ENCODE measurements at regions not wholly inside any gene's neighbourhood (a gene's known extent, or its start where the extent isn't known, plus 50 kb on each side); places are given as distances from the start of the nearest gene placed in this dataset.

GRCh38 chr2:145043399-145043834, 523.5 kb upstream of the ZEB2 start:
- no peak for DNase-seq (ENCODE audit: low spot score)

DNA sequence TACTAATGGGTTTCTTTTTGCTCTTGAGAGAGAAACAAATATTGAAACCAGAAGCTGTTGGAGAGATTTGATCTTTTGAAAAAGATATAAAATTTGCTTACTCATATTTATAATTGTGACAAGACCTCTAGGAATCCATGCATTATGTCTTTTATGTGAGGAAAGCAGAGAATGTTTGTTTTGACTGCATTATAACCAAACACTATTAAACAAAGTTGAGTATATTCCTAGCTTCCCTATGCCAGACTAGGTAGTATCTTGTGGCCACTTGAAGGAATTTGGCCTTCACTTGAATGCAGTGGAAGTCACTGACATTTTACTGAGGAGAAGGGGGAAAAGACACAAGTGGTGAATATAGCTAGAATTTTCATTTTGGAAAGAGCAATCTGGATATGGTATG, 521.8 kb upstream of the ZEB2 start:
- DNase-seq (ENCODE audit: low spot score), result no peak

GRCh38 chr2:145040433-145040832, 520.5 kb upstream of the ZEB2 start:
- DNase-seq (ENCODE audit: low spot score), result no peak

DNA sequence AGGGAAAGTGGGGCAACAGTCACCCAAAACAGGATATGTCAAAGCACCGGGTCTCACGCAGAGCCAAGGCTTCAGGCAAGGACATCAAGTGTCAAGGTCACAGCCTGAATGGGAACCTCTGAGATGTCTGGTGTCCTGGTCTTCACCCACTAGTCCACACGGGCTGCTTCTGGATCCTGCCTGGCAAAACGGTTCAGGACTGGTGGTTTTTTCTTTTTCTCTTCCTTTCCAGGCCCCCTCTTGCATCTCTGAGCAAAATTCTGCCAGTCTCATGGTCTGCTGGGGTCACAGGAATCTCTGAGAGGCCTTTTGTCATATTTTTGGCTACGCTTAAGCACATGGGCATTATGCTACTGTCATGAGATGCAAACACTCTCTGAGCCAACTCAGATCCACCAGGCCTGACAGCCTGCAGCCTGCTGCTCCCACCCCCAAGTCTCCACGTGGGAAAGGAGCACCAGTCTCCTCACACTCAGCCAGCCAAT, 518.2 kb upstream of the ZEB2 start:
- DNase-seq (ENCODE audit: low spot score), result no peak

- DNase-seq (ENCODE audit: low spot score), result no peak
Observed at GRCh38 chr2:145036421-145037011, 516.6 kb upstream of the ZEB2 start.

- DNase-seq (ENCODE audit: low spot score), result no peak
Observed at GRCh38 chr2:145034511-145034910, 514.6 kb upstream of the ZEB2 start.

DNA sequence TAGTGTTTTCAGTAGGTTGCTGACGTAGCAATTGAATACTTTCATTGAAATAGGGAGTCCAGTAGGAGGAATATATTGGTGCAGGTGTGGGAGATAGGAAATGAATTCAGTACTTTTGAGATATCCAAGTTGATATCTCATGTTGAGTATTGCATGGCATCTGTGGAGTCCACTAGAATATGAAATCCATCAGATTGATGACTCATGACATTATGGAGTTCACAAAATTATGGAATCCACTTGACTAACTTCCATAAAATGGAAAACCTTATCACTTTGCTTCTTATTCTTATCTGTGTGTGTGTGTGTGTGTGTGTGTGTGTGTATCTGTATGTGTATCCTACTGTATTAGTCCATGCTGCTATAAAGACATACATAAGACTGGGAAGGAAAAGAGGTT, 513.5 kb upstream of the ZEB2 start:
- DNase-seq (ENCODE audit: low spot score), result no peak

GRCh38 chr2:145032791-145033190, 512.9 kb upstream of the ZEB2 start:
- no peak for DNase-seq (ENCODE audit: low spot score)

DNA sequence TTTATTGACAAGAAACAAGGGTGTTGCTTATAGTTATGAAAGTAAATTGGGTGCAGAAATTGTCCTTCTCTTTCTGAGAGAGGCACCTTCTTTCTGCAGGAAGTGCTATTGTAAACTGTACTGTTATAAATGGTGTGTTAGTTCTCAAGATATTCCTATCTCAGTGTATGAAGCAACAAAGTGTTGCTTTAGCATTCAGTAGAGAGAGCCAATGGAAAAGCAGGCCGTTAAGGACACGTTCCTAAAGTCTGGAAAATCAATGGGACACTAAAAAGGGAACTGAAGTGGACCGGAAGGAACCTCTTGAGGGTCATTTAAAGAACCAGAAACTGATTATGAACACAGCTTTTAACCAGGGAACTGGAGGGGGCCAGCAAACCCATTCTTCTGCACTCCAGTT, 510.0 kb upstream of the ZEB2 start:
- DNase-seq (ENCODE audit: low spot score), result no peak

- DNase-seq (ENCODE audit: low spot score), result no peak
Observed at GRCh38 chr2:145029081-145029480, 509.2 kb upstream of the ZEB2 start.

DNA sequence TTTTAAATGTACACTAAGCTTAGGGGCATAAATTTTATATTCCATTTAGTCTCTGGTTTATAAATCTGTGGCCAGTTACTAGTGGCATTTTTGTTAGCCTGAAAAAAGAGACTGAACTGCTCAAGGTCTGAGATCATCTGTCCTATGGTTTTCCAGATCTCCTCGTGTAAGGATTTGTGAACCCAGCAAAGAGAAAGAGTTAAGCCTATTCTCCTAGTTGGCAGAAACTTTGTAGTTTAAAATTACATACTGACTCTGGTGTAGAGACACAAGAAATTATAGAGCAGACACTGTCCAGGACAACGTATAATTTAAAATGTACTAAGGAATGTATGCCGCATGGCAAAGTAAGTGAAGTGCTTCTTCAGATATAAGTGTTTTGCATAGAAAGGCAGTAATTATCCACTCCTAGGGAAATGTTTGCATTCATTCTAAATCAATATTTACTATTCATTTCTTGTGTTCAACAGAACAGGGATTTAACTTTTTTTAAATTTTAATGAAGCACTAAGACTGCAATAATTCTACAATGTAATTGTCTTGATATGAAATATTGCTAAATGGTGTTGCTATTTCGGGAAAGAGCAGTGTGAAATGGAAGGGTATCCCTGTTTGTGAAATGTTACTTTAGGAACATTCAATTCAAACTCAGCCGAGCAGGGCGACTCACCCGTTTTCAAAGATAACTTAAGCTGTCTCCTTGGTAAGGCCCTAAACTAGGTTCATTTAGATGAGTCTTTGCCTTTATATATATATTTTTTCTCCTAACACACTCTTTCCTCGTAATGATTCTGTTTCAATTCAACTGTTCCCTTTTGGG, 508.4 kb upstream of the ZEB2 start:
- no peak for DNase-seq (ENCODE audit: low spot score)

GRCh38 chr2:145026456-145027455, 506.8 kb upstream of the ZEB2 start:
- DNase-seq (ENCODE audit: low spot score), result no peak

DNA sequence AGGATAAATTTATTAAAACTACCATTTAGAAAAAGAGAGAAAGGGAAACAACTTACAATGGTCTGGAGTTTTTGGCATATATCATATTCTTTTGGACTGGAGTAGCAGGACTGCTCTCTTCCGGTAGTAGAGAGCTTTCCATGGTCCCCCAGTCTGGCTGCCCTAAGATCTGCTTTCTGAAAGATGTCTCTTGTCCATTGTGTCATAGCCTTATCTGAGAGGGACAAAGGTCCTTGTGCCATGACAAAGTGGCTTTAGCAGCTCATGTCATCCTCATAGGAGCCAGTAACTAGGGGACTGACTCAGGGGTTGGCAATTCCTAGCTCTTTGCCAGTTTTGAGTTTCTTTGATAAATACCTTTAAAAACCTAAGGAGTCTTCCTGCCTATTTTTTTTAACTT, 505.5 kb upstream of the ZEB2 start:
- DNase-seq (ENCODE audit: low spot score), result no peak

DNA sequence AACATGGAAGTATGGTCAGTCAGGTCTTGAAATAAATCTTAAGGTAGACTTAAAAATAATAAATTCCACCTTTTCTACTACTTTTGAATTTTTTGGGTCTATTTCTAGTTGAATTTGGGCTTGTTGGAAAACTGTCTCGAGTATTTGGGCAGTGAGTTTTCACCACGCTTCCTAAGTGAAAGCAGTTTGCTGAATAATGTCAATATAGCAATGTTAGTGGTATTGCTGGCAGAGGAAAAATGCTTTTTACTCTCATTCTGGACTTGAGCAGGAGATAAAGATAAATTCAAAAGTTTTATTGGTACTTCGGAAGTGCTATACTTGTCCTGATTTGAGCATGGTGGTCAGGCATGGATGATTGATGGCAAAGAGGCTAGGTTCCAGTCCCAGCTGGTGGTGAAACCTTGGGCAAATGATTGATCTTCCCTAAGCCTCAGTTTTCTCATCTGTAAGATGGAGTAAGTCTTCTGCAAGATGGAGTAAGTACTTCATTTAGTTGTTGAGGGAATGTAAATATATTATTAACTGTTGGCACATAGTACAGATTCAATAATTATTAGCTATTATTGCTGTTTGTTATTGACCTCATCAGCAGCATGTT, 503.5 kb upstream of the ZEB2 start:
- DNase-seq (ENCODE audit: low spot score), result no peak

- DNase-seq (ENCODE audit: low spot score), result no peak
Observed at GRCh38 chr2:145022666-145023333, 502.9 kb upstream of the ZEB2 start.

DNA sequence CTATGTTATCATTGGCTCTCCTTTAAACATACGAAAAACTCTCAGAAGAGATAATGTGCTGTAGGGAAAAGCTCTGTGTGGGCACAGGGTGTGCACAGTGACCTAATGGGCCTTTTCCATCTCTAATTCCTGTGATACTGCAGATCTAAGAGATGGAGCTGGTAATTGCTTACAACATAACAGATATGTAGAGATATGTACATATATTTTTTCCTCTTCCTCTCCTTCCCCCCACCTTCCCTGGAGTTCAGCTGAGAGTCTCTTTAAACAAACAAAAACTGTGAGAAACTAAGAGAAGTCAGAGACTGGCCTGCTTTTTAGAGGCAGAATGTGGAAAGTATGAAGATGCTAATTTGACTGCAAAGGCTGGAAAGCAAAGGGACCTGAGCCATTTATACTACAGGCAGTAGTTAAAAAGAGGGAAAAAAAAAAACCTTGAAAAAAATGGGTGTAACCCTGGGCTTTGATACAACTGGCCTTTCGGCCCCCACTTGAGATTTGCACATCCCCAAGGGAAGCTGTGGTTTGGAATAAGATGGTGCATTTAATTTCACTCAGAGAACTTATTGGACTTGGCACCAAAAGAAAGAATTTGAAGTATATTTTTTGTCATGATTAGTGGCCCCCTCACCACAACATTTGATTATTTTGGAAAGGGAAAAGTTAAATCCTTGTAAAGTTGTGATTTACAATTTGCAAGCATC, 502.2 kb upstream of the ZEB2 start:
- no peak for DNase-seq (ENCODE audit: low spot score)

DNA sequence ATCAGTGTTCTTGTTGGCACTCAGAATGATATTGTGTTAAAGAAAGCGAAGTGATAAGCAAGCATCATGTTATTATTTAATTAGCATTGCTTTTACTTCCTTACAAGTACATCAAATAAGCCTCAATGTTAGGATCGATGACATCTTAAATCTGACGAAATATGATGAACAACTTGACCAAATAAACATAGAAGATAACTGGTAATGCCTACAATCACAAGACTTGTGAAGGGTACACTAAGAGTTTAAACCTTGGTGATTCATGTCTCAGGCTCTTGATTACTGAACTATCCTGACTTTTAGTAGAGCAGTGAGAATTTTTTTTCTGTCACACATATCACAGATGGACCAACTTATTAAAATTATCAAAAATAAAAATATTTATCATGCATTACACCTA, 500.8 kb upstream of the ZEB2 start:
- DNase-seq (ENCODE audit: low spot score), result no peak

DNA sequence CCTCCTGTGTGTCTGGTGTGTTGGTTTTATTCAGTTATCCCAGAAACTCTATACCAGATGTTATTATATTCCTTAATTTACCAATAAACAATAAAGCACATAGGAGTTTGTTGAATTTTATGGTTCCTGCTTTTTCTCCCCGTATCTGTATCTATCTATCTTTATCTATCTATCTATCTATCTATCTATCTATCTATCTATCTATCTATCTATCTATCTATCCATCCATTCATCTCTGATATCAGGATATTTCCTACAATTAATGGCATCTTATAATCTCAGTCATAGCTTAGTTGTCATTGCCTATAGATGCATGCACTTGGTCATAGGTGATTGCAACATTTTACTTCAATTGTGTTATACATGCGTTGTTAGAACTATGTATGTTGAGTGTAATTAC, 500.2 kb upstream of the ZEB2 start:
- DNase-seq (ENCODE audit: low spot score), result no peak

- no peak for DNase-seq (ENCODE audit: low spot score)
Observed at GRCh38 chr2:145018502-145018901, 498.6 kb upstream of the ZEB2 start.

GRCh38 chr2:145017149-145017548, 497.2 kb upstream of the ZEB2 start:
- DNase-seq (ENCODE audit: low spot score), result no peak

- no peak for DNase-seq (ENCODE audit: low spot score)
Observed at GRCh38 chr2:145016711-145017110, 496.8 kb upstream of the ZEB2 start.

Data from SW480 (cell line).